ENCODE measurements at regions not wholly inside any gene's neighbourhood (a gene's known extent, or its start where the extent isn't known, plus 50 kb on each side); places are given as distances from the start of the nearest gene placed in this dataset.
"Not testable (repeated sequence)": the region's sequence is repeated elsewhere in the genome, so short reads cannot be mapped to it uniquely, and the experiment has no call there.

DNA sequence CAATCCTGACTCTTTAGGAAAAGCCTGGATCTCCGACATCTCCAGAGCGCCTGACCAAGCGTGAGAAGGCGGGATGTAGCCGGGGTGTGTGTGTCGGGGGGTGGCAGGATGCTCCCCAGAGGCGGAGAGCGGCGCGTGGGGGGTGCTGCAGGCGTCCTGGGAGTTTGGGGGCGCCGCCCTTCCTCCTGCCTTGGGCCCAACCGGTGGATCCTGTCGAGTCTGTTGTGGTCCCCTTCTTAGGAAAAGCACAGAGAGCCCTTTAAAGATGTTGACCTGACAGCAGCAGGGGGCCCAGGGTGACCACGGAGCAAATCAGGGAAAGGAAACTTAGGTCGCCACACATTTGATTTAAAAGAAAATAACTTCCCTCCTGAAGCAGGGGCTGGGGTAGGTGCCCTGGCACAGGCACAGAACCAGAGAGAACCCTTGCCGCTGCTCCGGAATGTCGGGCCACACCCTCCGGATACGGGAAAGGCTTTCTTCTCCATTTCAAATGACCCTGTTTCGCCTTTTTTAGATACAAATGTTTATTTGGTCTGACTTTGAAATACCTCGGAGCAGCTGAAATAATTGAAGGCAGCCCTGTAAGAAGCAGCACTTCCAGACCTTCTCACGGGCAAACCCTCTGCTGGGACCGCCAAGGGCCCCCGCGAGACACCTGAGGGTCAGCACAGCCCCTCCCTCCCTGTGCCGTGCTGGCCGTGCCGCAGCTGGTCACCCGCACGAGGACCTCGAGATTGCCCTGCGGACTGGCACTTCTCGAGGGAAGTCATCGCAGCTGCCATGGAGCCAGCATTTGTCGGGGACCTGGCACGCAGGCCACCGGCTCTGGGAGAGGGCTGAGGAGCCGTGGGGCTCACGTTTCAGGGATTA, 102.9 kb upstream of the KLF13 start:
- TF ChIP-seq, protein P1, sequence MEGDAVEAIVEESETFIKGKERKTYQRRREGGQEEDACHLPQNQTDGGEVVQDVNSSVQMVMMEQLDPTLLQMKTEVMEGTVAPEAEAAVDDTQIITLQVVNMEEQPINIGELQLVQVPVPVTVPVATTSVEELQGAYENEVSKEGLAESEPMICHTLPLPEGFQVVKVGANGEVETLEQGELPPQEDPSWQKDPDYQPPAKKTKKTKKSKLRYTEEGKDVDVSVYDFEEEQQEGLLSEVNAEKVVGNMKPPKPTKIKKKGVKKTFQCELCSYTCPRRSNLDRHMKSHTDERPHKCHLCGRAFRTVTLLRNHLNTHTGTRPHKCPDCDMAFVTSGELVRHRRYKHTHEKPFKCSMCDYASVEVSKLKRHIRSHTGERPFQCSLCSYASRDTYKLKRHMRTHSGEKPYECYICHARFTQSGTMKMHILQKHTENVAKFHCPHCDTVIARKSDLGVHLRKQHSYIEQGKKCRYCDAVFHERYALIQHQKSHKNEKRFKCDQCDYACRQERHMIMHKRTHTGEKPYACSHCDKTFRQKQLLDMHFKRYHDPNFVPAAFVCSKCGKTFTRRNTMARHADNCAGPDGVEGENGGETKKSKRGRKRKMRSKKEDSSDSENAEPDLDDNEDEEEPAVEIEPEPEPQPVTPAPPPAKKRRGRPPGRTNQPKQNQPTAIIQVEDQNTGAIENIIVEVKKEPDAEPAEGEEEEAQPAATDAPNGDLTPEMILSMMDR (IDR thresholded peaks at IDR 0.05): no peak
- Mint-ChIP-seq H3K36me3 (ENCODE audit: low read depth) (no peaks in the 10 kb centered on the region), H3K4me3 (no peak overlapping the region), H3K27ac (no peak overlapping the region), H3K4me1 (ENCODE audit: low read depth) (peaks cover 4% of the 10 kb centered on the region), H3K27me3 (no peaks in the 10 kb centered on the region), H3K9me3 (no peaks in the 10 kb centered on the region)
- intact Hi-C loops (cut with micrococcal nuclease): no loop called here
- DNase-seq (no peak), ATAC-seq (no peak)
- ChIA-PET CTCF (no interaction called here), POLR2A (no interaction called here)

DNA sequence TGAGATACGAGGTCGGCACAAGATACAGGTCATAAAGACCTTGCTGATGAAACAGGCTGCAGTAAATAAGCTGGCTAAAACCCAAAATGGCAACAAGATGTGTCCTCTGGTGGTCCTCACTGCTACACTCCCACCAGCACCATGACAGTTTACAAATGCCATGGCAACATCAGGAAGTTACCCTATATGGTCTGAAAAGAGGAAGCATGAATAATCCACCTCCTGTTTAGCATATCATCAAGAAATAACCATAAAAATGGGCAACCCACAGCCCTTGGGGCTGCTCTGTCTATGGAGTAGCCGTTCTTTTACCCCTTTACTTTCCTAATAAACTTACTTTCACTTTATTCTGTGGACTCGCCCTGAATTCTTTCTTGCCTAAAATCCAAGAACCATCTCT, 102.0 kb upstream of the KLF13 start:
- H3K9me3 Mint-ChIP-seq; DNase-seq; H3K27me3 Mint-ChIP-seq; ATAC-seq; H3K4me1 Mint-ChIP-seq (ENCODE audit: low read depth); CTCF ChIA-PET; H3K36me3 Mint-ChIP-seq (ENCODE audit: low read depth); H3K4me3 Mint-ChIP-seq; H3K27ac Mint-ChIP-seq; intact Hi-C loops (cut with micrococcal nuclease); POLR2A ChIA-PET: not testable (repeated sequence)

DNA sequence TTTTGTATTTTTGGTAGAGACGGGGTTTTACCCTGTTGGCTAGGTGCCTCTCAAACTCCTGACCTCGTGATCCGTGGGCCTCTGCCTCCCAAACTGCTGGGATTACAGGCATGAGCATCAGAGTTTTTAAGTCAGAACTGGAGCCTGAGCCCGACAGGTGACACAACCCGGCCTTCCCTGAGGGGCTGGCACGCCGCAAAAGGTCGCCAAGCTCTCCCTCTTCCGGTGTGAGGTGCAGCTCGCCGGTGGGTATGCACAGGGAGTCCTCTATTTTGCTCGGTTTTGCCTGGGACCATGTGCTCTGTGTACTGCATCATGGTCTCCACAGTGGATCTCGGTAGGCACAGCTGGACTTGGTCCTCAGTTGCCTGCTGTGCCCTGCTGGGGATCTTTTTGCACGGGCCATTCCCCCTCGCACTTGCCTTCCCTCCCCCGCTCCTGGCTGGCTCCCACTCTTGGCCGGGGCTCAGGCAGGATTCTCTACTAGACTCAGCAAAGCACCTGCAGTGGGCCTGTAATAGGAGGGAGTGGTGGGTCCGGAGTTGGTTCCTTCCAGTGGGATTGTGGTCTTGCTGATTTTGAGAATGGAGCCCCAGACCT, 101.2 kb upstream of the KLF13 start:
- H3K27me3 Mint-ChIP-seq: no peaks in the 10 kb centered on the region
- TF ChIP-seq, protein P1 (IDR thresholded peaks at IDR 0.05): no peak
- POLR2A ChIA-PET: interaction anchor here (1.0 kb wide), 1 partner anchor 262 kb away, joined by 3 read pairs; no protein-coding TSS in a partner anchor
- no peak overlapping the region for H3K27ac Mint-ChIP-seq
- peaks cover 4% of the 10 kb centered on the region for H3K4me1 Mint-ChIP-seq (ENCODE audit: low read depth)
- no peak for DNase-seq
- CTCF ChIA-PET: interaction anchor here (0.8 to 1.3 kb wide), 4 partner anchors 10 to 123 kb away, joined by 3 to 7 read pairs (median 3); no protein-coding TSS in a partner anchor
- no peak for ATAC-seq
- intact Hi-C loops (cut with micrococcal nuclease): no loop called here
- no peak overlapping the region for H3K4me3 Mint-ChIP-seq
- no peaks in the 10 kb centered on the region for H3K36me3 Mint-ChIP-seq (ENCODE audit: low read depth)
- no peaks in the 10 kb centered on the region for H3K9me3 Mint-ChIP-seq

DNA sequence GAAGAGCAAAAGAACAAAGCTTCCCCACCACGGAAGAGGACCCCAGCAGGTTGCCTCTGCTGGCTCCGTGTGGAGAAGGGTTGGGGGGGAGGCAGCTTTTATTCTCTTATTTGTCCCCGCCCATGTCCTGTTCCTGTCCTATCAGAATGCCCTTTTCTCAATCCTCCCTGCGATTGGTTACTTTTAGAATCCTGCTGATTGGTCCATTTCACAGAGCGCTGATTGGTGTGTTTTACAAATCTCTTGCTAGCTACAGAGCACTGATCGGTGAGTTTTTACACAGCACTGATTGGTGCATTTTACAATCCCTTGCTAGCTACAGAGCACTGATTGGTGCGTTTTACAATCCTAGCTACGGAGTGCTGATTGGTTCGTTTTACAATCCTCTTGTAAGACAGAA, 100.6 kb upstream of the KLF13 start:
- POLR2A ChIA-PET: interaction anchor here (1.0 kb wide), 1 partner anchor 262 kb away, joined by 3 read pairs; no protein-coding TSS in a partner anchor
- Mint-ChIP-seq H3K27ac (no peak overlapping the region), H3K27me3 (no peaks in the 10 kb centered on the region), H3K4me3 (no peak overlapping the region), H3K4me1 (ENCODE audit: low read depth) (peaks cover 4% of the 10 kb centered on the region), H3K36me3 (ENCODE audit: low read depth) (no peaks in the 10 kb centered on the region), H3K9me3 (no peaks in the 10 kb centered on the region)
- TF ChIP-seq, protein P1 (IDR thresholded peaks at IDR 0.05): no peak
- CTCF ChIA-PET: interaction anchor here (0.8 to 1.3 kb wide), 4 partner anchors 11 to 122 kb away, joined by 3 to 7 read pairs (median 3); no protein-coding TSS in a partner anchor
- ATAC-seq: no peak
- intact Hi-C loops (cut with micrococcal nuclease): no loop called here
- DNase-seq: no peak

DNA sequence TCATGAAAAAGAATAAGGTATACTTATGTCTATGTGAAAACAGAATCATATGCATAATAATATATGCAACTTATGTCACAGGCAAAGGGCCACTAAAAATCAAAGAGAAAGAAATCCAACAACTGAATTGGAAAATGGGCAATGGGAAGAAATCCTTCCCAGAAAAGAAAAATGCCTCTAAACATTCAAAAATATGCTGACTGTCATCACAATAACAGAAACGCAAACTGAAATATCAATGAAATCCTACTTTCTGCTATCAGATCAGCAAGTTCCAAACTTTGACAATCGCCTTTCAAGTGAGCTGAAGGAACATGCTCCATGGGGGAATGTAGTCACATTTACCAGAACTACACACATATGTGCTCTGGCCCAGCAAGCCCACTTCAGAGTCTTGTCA, 99.4 kb upstream of the KLF13 start:
- Mint-ChIP-seq H3K27me3 (no peaks in the 10 kb centered on the region), H3K4me1 (ENCODE audit: low read depth) (peaks cover 4% of the 10 kb centered on the region), H3K36me3 (ENCODE audit: low read depth) (no peaks in the 10 kb centered on the region), H3K9me3 (no peaks in the 10 kb centered on the region), H3K27ac (no peak overlapping the region), H3K4me3 (no peak overlapping the region)
- DNase-seq (no peak), ATAC-seq (no peak)
- ChIA-PET CTCF (no interaction called here), POLR2A (no interaction called here)
- TF ChIP-seq, protein P1 (IDR thresholded peaks at IDR 0.05): no peak
- intact Hi-C loops (cut with micrococcal nuclease): no loop called here
